H1 (cell line): ENCODE measurements at regions not wholly inside any gene's neighbourhood (a gene's known extent, or its start where the extent isn't known, plus 50 kb on each side); places are given as distances from the start of the nearest gene placed in this dataset.

ENCODE experiments used
- CTCF ChIA-PET: fragments of 300-600 bp; sonication (Branson Sonifier 250); formaldehyde crosslinking; loops from one replicate; lab custom pipeline; 2021; ENCODE audit not compliant: partially characterized antibody; lab: Charles Lee
- POLR2A ChIA-PET: fragments of 300-600 bp; sonication (Branson Sonifier 250); formaldehyde crosslinking; loops from one replicate; lab custom pipeline; 2021; ENCODE audit warnings: inconsistent platforms; ENCODE audit not compliant: partially characterized antibody; lab: Charles Lee
- DNase-seq, 2 experiments: peaks; one replicate each; pipeline versions ENCODE4 v3.0.0 to v3.0.0-alpha.2; 2010 to 2022; ENCODE audit warnings: low spot score in 2 of 2, low read depth in 1 of 2, mixed read lengths in 1 of 2
- FAIRE-seq: peaks from 2 replicates; lab custom pipeline; 2011; peaks lifted over from hg19 to GRCh38; lab: Jason Lieb, UNC
- H2AFZ ChIP-seq: 2 replicates; pipeline ENCODE4 v1.8.1; 2012; ENCODE audit warnings: low read length, inconsistent platforms
- H2AK5ac ChIP-seq: 2 replicates; pipeline ENCODE4 v1.6.1; 2013; ENCODE audit warnings: low read depth, low read length
- H2BK120ac ChIP-seq: replicated peaks from 2 replicates; pipeline ENCODE3; 2013; ENCODE audit warnings: low read depth, low read length, inconsistent platforms
- H2BK12ac ChIP-seq: 2 replicates; pipeline ENCODE4 v1.6.1; 2013; ENCODE audit warnings: low read depth, low read length
- H2BK15ac ChIP-seq: 2 replicates; pipeline ENCODE4 v1.6.1; 2013; ENCODE audit warnings: low read length
- H2BK20ac ChIP-seq: 2 replicates; pipeline ENCODE4 v1.6.1; 2013; ENCODE audit warnings: low read length
- H2BK5ac ChIP-seq: 2 replicates; pipeline ENCODE4 v1.6.1; 2013; ENCODE audit warnings: low read depth, low read length
- H3K14ac ChIP-seq: 2 replicates; pipeline ENCODE4 v1.6.1; 2013; ENCODE audit warnings: inconsistent platforms; ENCODE audit not compliant: insufficient read length
- H3K18ac ChIP-seq: 2 replicates; pipeline ENCODE4 v1.6.1; 2013; ENCODE audit warnings: low read length; ENCODE audit errors: extremely low read depth
- H3K23ac ChIP-seq: 2 replicates; pipeline ENCODE4 v1.6.1; 2013; ENCODE audit warnings: inconsistent platforms; ENCODE audit not compliant: insufficient read length
- H3K23me2 ChIP-seq: 2 replicates; pipeline ENCODE4 v1.6.1; 2013; ENCODE audit warnings: low read depth, low read length
- H3K27ac ChIP-seq: 2 replicates; pipeline ENCODE4 v1.6.1; 2011; ENCODE audit warnings: low read depth, low read length, inconsistent platforms
- H3K27me3 ChIP-seq, 4 experiments: replicated peaks in 1 of 4; 1 replicate in 1 of 4; 2 replicates in 3 of 4; pipeline versions ENCODE4 v1.6.1 to v1.8.1; 2011 to 2013; ENCODE audit warnings: low read length in 3 of 4, mild to moderate bottlenecking in 3 of 4, inconsistent platforms in 2 of 4, mixed read lengths in 2 of 4, moderate library complexity in 1 of 4; ENCODE audit not compliant: control insufficient read depth in 3 of 4, insufficient read depth in 3 of 4; ENCODE audit errors: extremely low read depth in 1 of 4
- H3K36me3 ChIP-seq, 4 experiments: 2 replicates each; pipeline versions ENCODE4 v1.6.1 to v1.8.1; 2011 to 2013; ENCODE audit warnings: mild to moderate bottlenecking in 4 of 4, low read length in 3 of 4, moderate library complexity in 2 of 4, control low read depth in 1 of 4, inconsistent platforms in 1 of 4; ENCODE audit not compliant: insufficient read depth in 4 of 4, control insufficient read depth in 2 of 4
- H3K4ac ChIP-seq: replicated peaks from 2 replicates; pipeline ENCODE3; 2013; ENCODE audit warnings: low read length, low read depth, mixed read lengths, inconsistent platforms; ENCODE audit not compliant: insufficient read length
- H3K4me1 ChIP-seq, 4 experiments: replicated peaks in 1 of 4; 1 replicate in 1 of 4; 2 replicates in 3 of 4; pipeline versions ENCODE4 v1.6.1 to v1.8.1; 2011 to 2013; ENCODE audit warnings: low read length in 3 of 4, inconsistent platforms in 2 of 4, mixed read lengths in 1 of 4; ENCODE audit not compliant: insufficient read depth in 4 of 4, control insufficient read depth in 3 of 4
- H3K4me2 ChIP-seq, 2 experiments: 2 replicates each; pipeline versions ENCODE4 v1.6.1 to v1.8.1; 2011 to 2013; ENCODE audit warnings: low read depth in 2 of 2, low read length in 2 of 2, control low read depth in 1 of 2, inconsistent platforms in 1 of 2, mild to moderate bottlenecking in 1 of 2; ENCODE audit not compliant: insufficient read depth in 1 of 2
- H3K4me3 ChIP-seq, 4 experiments: fragments of 200-600, 300-600 bp in 1 of 4; sonication (generic), shearing (Covaris generic), sonication (Bioruptor Twin) in 1 of 4; 2 replicates each; pipeline versions ENCODE4 v1.5.1 to v1.8.1; 2011 to 2016; ENCODE audit warnings: low read length in 4 of 4, low read depth in 3 of 4, control low read depth in 2 of 4, inconsistent platforms in 2 of 4, mild to moderate bottlenecking in 2 of 4, mixed read lengths in 1 of 4, moderate library complexity in 1 of 4; ENCODE audit not compliant: insufficient read depth in 2 of 4; ENCODE audit errors: extremely low read depth in 1 of 4
- H3K56ac ChIP-seq: replicated peaks from 2 replicates; pipeline ENCODE3; 2013; ENCODE audit warnings: low read depth, mild to moderate bottlenecking, mixed read lengths, low read length, inconsistent platforms; ENCODE audit not compliant: insufficient read length
- H3K79me1 ChIP-seq: 2 replicates; pipeline ENCODE4 v1.6.1; 2013; ENCODE audit warnings: low read depth, low read length, control low read depth
- H3K79me2 ChIP-seq, 2 experiments: 2 replicates each; pipeline versions ENCODE4 v1.6.1 to v1.8.1; 2012 to 2013; ENCODE audit warnings: low read length in 2 of 2, mild to moderate bottlenecking in 2 of 2, inconsistent platforms in 1 of 2; ENCODE audit not compliant: insufficient read depth in 2 of 2, control insufficient read depth in 1 of 2
- H3K9ac ChIP-seq, 4 experiments: replicated peaks in 1 of 4; 1 replicate in 1 of 4; 2 replicates in 3 of 4; pipeline versions ENCODE4 v1.6.1 to v1.8.1; 2011 to 2013; ENCODE audit warnings: low read depth in 3 of 4, low read length in 3 of 4, control low read depth in 2 of 4, mild to moderate bottlenecking in 2 of 4, moderate library complexity in 2 of 4, inconsistent platforms in 1 of 4; ENCODE audit errors: extremely low read depth in 1 of 4
- H3K9me3 ChIP-seq, 2 experiments: 2 replicates each; pipeline versions ENCODE4 v1.6.1 to v1.8.1; 2012 to 2013; ENCODE audit warnings: mild to moderate bottlenecking in 2 of 2, moderate library complexity in 2 of 2, control low read depth in 1 of 2, inconsistent platforms in 1 of 2, low read depth in 1 of 2, low read length in 1 of 2, mixed read lengths in 1 of 2; ENCODE audit not compliant: insufficient read depth in 2 of 2
- H4K20me1 ChIP-seq, 2 experiments: replicated peaks in 1 of 2; 2 replicates each; pipeline versions ENCODE3 to v1.8.1; 2011 to 2013; ENCODE audit warnings: inconsistent platforms in 2 of 2, low read length in 2 of 2, mild to moderate bottlenecking in 1 of 2; ENCODE audit not compliant: insufficient read depth in 2 of 2, control insufficient read depth in 1 of 2
- H4K5ac ChIP-seq: 2 replicates; pipeline ENCODE4 v1.6.1; 2013; ENCODE audit warnings: low read length, low read depth, mixed read lengths, inconsistent platforms; ENCODE audit not compliant: insufficient read length
- H4K8ac ChIP-seq: 2 replicates; pipeline ENCODE4 v1.8.0; 2013; ENCODE audit warnings: mild to moderate bottlenecking, moderate library complexity, low read length, inconsistent platforms; ENCODE audit not compliant: insufficient read depth; ENCODE audit errors: extremely low read depth
- H4K91ac ChIP-seq: replicated peaks from 2 replicates; pipeline ENCODE3; 2013; ENCODE audit warnings: low read length, mixed read lengths, inconsistent platforms; ENCODE audit not compliant: insufficient read length
- BACH1 ChIP-seq: IDR thresholded peaks from 2 replicates; pipeline ENCODE4 v1.6.1; 2012; ENCODE audit warnings: low read length, improper control_type of control experiment
- CBX5 ChIP-seq: fragments of 300-800, 300-1000 bp; sonication (generic); IDR thresholded peaks from 2 replicates; pipeline ENCODE4 v1.7.1; 2016; ENCODE audit warnings: antibody characterized with exemption, low read length, low read depth
- CTCF ChIP-seq, 3 experiments: IDR thresholded peaks; 1 replicate in 2 of 3; 2 replicates in 1 of 3; pipeline versions ENCODE4 v1.5.1 to v1.6.1; 2011; ENCODE audit warnings: low read length in 3 of 3, mild to moderate bottlenecking in 3 of 3, inconsistent platforms in 2 of 3, low read depth in 1 of 3, moderate library complexity in 1 of 3; ENCODE audit not compliant: insufficient read depth in 1 of 3; ENCODE audit errors: control extremely low read depth in 1 of 3
- PHF8 ChIP-seq: fragments of 200-600 bp; sonication (generic); conservative IDR thresholded peaks from 2 replicates; pipeline ENCODE4 v1.7.1; 2012; ENCODE audit warnings: low read depth, mild to moderate bottlenecking, inconsistent platforms, low read length, moderate library complexity
- SP2 ChIP-seq: IDR thresholded peaks from 2 replicates; pipeline ENCODE4 v1.6.1; 2012; ENCODE audit warnings: mild to moderate bottlenecking, low read length, inconsistent platforms
- WGBS, 2 experiments: shearing (Covaris generic) in 1 of 2; methylation state at CpG; one replicate each; pipeline versions ENCODE4 v1.1.6 to v1.1.7; 2013 to 2015; ENCODE audit warnings: low lambda C conversion rate in 2 of 2, mixed read lengths in 2 of 2, inconsistent platforms in 1 of 2, low coverage in 1 of 2, missing lambda C conversion rate in 1 of 2; ENCODE audit not compliant: insufficient replicate concordance in 2 of 2, insufficient coverage in 1 of 2, insufficient read length in 1 of 2; ENCODE audit errors: extremely low coverage in 1 of 2, missing lambda C conversion rate in 1 of 2; 5-methylcytosine and 5-hydroxymethylcytosine counted together

GRCh38 chr11:71349627-71350026 is 97.2 kb upstream of the SHANK2 start:
- Histone ChIP-seq H3K4me3 (no peak overlapping the region), H3K79me1 (no peaks in the 10 kb centered on the region), H3K23me2 (no peaks in the 10 kb centered on the region), H2AFZ (no peak overlapping the region), H2AK5ac (no peak overlapping the region), H3K14ac (no peak overlapping the region), H3K9me3 (no peaks in the 10 kb centered on the region), H3K27ac (no peak overlapping the region), H4K5ac (no peak overlapping the region), H4K91ac (no peak overlapping the region), H2BK12ac (no peak overlapping the region), H4K8ac (no peak overlapping the region), H2BK120ac (no peak overlapping the region), H3K56ac (no peak overlapping the region), H3K79me2 (no peaks in the 10 kb centered on the region), H2BK5ac (no peak overlapping the region), H3K9ac (no peak overlapping the region), H2BK15ac (no peak overlapping the region), H2BK20ac (no peak overlapping the region), H3K36me3 (no peaks in the 10 kb centered on the region), H3K4me1 (peaks cover 0 to 3% (median 0%) of the 10 kb centered on the region in 4 experiments; a peak in 1 of 7 replicates), H3K4ac (no peak overlapping the region), H4K20me1 (no peaks in the 10 kb centered on the region), H3K18ac (no peak overlapping the region), H3K27me3 (peaks cover 0 to 1% (median 0%) of the 10 kb centered on the region in 4 experiments; a peak in 1 of 7 replicates), H3K4me2 (no peak overlapping the region), H3K23ac (no peak overlapping the region)
- CTCF ChIA-PET = interaction anchor here (1.5 kb wide), 2 partner anchors 22 to 229 kb away, joined by 6 read pairs; no protein-coding TSS in a partner anchor
- TF ChIP-seq CTCF (IDR thresholded peaks at IDR 0.05; ENCODE audit: control extremely low read depth in 1 of 3, insufficient read depth in 1 of 3, low read depth in 1 of 3, low read length in 3 of 3) = no peak
- TF ChIP-seq PHF8 = no peak
- TF ChIP-seq CBX5 = no peak
- no peak for TF ChIP-seq BACH1
- TF ChIP-seq SP2 = no peak
- no peak for DNase-seq
- FAIRE-seq = no peak
- POLR2A ChIA-PET = no interaction called here
- WGBS, 2 experiments = 76% methylated on average over 12 of the region's 12 CpGs; no CpG with 5 or more reads in 1 of the 2 experiments
